GM21367 (cell line): ENCODE measurements at regions not wholly inside any gene's neighbourhood (a gene's known extent, or its start where the extent isn't known, plus 50 kb on each side); places are given as distances from the start of the nearest gene placed in this dataset.

Experiments
- ATAC-seq: cut with Tn5 transposase; IDR thresholded peaks from one replicate; pipeline ENCODE4 v1.9.1; 2021; ENCODE audit not compliant: unreplicated experiment

DNA sequence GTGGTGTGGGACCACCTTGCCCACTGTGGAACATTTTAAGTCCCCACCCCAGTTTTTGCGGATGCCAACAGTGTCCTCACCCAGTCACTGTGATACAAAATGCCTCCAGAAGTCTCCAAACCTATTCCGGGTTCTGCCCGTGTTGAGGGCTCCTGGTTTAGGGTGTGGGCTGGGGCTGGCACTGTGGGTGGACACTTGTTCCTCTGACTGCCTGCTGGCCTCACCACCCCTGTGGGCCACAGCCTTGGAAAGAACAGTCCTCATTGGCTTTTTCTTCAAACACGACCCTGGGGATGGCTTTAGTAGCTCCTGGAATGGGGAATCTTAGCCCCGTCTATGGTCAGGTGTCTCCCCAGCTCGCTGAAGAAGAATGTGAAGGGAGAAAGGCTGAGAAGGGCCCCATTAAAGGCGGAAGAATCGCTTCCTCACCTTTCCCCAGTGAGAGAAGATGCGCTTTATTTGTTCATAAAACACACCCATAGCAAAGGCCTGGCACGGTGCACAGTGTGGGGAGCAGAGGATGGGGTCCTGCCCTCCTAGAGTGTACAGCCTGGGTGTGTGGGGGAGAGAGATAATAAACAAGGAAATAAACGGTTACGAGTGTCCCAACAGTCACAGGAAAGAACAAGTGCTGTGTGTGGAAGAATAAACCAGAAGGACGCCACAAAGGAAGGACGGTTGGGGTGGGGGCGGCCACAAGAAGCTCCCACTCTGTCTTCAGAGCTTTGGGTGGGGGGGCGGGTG lies 56.3 kb upstream of the SLC22A11 start:
- ATAC-seq, result no peak

GRCh38 chr11:64500176-64501013 lies 55.3 kb upstream of the SLC22A11 start:
- ATAC-seq, result no peak

- ATAC-seq, result no peak
Observed at GRCh38 chr11:64501500-64502427, 54.0 kb upstream of the SLC22A11 start.

- ATAC-seq, result no peak
Observed at GRCh38 chr11:64502634-64503033, 53.1 kb upstream of the SLC22A11 start.

GRCh38 chr11:64503186-64503753 lies 52.5 kb upstream of the SLC22A11 start:
- no peak for ATAC-seq

GRCh38 chr11:64504999-64505398 lies 50.7 kb upstream of the SLC22A11 start:
- ATAC-seq, result no peak
